CD4-positive, alpha-beta T cell treated with Interleukin-4 for 1 hour (primary cell): ENCODE measurements at regions not wholly inside any gene's neighbourhood (a gene's known extent, or its start where the extent isn't known, plus 50 kb on each side); places are given as distances from the start of the nearest gene placed in this dataset.

Experiments
- DNase-seq, 2 donors: peaks; one replicate each; pipeline ENCODE4 v3.0.0-alpha.2; 2020 to 2022

GRCh38 chr9:21565155-21565554 lies 83.0 kb upstream of the IFNE start:
- no peak for DNase-seq

GRCh38 chr9:21567926-21568325 lies 85.8 kb upstream of the IFNE start:
- no peak for DNase-seq

GRCh38 chr9:21568484-21568883 lies 86.4 kb upstream of the IFNE start:
- no peak for DNase-seq

DNA sequence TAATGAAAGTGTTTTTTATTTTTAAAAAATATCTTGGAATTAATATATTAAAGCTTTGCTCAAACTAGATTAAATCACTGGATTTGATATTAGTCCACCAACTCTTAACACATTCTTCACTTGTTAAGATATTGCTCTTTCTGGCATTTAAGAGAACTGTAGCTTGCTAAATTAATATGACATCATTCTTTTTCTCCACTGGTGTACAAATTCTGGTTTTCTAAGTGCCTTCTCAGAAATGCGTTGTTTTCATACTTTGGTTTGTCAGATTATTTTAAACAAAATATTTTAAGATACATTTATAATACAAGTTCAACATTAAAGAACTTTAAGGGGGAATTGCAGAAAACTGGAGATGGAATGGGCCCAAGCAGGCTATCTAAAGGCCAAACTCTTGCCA lies 87.6 kb upstream of the IFNE start:
- DNase-seq: no peak

GRCh38 chr9:21570643-21571275 lies 88.6 kb upstream of the IFNE start:
- DNase-seq: no peak

DNA sequence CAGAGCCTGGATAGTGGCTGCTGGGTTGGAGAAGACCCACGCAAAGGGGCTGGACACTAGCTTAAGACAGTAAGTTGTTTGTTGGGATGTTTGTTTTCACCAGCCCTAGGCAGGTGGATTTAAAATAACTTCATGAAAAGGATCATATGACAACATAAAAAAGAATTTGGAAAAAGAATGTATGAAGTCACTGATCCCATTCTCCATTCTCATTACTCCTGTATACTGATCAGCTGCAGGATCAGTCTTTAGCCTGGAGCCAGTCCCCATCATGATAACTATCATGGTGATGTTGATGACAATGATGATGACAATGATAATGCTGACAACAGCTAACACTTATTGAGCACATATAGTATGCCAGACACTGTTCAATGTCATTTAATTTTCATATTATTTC lies 92.1 kb upstream of the IFNE start:
- DNase-seq: no peak

DNA sequence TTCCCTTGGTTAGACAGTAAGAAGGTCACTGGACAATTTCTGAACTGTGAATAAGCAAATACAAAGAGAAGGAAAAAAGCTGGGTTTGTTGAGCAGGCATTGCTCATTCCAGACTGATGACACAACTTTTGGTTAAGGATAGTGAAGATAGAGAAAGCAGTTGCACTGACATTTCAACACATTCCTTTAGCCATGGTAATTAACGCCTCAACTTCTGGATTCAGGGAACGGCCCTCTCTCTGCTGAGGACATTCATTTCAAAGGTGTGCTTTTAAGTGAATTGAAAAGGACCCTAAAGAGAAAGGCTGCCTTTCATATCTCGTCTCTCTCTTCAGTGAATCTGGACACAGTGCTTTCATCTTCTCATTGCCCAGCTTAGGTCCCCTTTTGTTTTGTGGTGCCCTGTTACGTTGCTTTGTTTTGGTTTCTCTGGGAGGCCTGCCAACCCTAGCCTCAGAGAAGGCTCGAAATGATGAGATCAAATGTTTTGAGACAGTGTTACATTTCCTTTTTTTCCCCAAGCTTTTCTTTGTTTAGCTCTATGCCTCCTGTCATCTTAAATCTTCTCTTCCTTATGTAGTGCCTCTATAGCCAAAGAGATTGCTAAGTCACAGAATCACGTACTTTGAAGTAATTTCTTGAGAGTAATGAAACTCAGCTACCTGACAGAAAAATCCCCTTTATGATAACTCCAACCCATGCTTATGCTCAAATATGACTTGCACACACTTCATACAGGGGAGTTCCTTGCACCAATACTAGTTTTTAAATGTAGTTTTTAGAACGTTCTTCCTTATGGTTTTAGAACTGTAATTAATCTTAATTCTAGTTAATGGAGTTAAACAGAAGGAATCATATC lies 94.4 kb upstream of the IFNE start:
- DNase-seq: peak; percentile 38 to 41

- DNase-seq: peak; percentile 49 to 72
Observed at GRCh38 chr9:21579247-21579671, 97.1 kb upstream of the IFNE start.

- no peak for DNase-seq
Observed at GRCh38 chr9:21579743-21580142, 97.6 kb upstream of the IFNE start.

- DNase-seq: no peak
Observed at GRCh38 chr9:21580636-21581378, 98.7 kb upstream of the IFNE start.

DNA sequence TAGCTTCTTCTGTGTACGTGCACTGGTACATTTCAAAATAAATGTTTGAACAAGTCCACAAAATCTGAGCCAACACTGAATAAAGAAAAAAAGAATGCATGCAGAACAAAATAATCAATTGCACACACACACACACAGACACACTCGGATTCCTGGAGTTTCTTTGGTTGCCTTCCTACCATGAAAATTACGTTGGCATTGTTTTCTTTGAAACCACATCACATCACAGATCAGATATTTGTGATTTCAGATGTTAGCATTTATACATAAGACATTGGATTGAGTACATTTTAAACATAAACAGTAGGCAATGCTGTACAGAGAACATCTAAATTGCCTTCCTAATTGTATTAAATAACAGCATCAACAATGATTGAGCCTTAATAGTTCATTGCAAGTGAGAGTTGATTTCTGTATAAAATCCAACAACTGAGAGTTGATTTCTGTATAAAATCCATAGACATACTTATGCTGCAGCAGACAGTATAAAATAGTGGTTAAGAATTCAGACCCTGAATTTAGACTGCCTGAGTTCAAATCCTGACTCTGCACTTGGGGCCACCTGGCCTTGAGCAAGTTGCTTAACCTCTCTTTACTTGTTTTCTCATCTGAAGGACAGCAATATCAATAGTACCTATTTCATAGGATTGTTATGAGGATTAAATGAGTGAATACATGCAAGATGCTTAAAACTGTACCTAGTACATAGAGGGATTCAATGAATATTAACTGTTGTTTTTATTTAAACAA lies 101.7 kb upstream of the IFNE start:
- no peak for DNase-seq

DNA sequence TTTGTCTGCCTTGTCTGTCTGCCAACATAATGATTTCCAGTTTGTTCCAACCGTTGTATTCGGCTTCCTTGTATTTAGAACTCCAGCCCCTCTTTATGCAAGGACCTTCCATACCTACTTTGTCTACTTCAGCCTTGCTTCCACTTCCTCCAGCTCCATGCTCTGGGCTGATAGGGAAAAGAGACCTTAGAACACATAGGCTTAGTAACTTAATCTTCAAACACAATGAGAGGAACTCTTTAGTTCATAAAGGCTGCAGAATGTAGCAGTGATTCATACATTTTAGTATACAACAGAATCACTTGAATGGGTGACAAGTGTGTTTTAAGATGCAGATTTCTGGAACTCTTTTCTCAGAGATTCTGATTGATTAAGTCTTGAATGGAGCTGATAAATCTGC lies 102.8 kb upstream of the IFNE start:
- DNase-seq: no peak

DNA sequence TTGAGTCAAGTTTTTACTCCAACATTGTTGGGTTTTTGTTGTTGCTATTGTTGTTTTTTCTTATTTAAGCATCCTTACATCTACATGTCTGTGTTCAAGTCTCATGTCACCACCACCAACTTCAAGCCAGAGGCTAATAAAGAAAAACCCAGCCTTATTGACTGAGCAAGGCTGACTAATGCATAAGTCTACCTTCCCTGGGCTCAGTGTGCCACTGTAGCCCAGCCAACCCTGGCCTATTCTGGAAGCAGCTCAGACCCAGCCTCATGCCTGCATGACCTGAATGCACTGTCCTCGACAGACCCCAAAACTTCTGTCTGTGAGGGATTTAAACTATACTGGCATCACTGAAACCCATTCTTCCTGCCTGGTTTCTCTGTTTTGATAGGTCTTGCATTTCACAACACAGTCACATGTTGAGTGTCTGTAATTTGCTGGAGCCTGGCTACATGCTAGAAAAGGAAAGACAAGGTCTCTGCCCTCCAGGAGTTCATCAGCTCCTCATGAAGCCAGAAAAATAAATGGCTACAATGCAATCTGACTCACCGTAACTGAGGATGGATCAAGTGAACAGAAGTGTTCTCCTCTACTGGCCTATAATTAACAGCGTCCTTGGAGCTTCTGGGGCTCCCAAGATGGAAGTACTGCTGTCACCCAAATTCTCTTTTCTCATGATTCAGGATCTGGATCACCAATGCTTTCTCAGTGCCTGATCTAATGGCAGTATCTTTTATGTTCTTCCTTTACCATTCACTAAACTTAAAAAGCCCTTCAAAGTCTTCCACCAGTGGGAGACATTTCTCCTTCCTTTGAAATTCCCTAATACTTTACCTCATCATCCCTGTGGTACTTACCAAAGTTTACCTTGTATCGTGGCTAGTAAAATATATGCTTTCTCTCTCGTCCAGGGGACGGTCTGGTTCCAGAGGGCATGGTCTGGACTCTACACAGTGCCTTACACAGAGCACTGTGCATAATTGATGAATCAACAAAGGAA lies 103.9 kb upstream of the IFNE start:
- no peak for DNase-seq

DNA sequence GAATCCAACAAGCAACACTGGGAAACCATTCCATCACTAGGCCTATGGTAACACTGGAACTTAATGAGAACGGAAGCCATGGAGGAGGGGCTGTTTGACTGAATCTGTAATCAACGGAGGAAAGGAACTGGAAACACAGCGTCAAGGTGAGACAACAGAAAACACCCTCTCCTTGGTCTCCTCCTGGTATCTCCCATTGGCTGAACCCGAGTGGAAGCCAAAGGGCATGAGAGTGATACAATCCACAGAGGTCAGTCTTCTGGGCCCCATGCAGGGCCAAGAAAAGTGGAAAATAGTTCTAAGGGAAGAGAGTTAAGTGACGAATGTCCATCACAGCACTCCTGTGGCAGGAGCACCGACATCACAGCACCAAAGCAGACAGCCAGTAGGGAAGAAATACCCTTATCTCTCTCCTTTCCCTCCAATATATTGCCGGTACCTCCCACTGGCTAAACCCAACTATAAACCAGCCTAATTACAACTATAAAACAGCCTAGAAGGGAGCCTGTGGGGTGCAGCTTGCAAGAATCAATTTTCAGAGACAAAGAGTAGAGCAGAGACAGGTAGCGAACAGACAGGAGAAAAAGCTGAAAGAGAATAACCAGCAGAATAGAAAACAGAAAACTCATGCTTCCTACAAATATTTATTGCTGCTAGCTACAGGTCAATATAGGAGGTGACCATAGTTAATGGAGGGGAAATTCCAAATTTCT lies 107.4 kb upstream of the IFNE start:
- no peak for DNase-seq

DNA sequence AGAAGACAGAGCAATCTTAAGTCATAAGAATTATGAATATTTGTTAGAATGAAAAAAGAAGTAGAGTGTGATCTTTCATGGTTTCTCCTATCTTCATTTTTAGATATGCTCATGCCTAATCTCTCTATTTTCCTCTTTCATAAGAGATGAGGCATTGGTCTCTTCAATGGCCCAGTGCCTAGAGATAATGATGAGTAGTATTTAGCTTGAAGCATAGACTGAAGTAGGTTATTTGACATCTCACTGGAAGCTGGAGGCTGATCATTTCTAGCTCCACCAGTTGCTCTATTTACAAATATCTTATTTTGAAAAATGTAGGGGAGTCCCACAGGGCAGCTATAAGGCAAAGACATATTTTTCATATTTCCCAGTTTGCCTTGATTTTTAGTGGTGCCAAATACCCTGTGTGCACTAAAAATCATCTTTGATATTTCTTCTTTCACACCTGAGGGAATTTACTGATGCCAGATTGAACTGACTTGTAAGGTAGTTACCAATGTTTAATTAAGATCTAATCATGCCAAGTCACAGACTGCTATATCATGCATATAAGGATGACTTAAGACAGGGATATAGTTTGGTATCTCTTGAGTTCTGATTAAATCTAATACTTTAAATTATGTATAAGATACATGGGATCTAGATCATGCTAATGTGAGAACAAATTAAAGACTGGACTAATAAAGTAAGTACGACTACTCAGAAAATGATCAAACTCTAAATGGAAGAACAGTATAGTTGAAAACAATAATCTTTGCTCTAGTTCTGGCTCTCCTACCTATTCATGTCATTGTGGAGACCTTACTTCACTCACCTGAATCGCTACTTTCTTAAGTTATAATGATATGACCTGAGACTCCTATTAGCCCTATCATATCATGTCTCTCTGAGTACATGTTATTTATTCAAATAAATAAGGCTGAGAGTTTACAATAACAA lies 108.2 kb upstream of the IFNE start:
- no peak for DNase-seq

DNA sequence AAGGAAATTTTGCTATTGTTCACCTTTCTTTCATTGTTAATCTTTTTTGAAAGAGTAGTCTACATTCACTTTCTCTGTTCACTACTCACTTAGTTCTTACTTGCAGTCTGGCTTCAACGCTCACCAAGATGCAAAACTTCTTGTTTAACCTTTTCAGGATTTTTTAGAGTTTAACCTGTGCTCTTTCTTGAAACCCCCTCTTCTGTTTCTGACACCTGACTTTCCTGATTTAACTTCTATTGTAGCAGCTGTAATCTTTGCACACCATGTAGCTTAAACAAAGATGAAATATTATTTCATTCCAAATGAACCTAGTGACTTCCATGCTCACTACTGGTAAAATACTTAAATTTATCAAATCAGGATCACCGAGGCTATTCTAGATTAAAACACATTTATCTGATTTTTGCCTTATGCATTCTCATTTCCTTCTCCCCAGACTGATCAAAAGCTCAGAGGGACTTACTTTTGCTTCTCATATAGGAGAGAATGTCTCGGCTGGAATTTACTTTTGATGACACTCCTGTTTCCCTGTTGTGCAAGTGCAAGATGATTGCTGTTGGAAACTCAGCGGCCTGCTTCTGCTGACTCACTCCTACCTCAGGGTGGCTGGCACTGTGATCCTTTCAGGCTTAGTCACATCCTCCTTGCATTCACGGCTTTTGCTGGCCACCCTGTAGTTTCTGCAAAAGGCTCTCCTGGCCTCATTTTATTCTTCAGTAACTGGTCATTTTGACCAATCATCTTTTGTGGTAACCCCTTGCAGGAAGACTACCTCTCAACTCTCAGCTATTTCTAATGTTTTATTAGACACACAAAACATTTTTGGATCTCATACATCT lies 109.3 kb upstream of the IFNE start:
- DNase-seq: peak in 1 of 2 donors; percentile 53

DNA sequence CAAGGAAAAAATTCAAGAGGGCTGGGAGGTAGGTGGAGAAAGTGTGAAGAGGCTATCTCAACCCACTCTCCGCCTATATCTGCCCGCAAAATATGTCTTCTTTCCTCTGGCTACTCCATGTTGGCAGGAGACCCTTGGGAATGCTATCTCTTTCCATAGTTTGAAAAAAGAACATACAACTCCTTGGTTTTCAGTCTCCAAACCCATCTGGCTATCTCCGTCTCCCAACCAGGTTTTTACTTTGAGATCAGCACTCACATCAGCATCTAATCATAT lies 109.9 kb upstream of the IFNE start:
- no peak for DNase-seq

DNA sequence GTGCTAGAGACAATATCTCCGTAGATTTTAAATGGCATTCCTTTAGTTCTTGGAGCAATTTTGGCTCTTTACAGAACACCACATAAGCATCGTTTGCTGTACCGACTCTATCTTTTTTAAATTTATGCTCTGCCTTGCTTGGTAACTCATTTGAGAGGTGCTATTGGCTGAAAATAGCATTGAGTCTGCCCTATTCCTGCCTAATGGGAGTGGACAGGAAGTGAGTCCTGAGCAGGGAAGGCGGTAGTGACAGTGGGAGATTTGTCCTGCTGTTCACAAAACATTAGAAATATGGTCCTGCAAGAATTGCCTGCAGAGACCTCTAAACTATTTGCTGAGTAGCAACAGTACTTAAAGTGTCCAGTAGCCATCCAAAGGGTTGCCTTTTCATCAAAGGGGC lies 115.2 kb upstream of the IFNE start:
- DNase-seq: no peak

- no peak for DNase-seq
Observed at GRCh38 chr9:21598749-21599148, 116.6 kb upstream of the IFNE start.
